Uterus (tissue), 2 donors: ENCODE measurements at regions not wholly inside any gene's neighbourhood (a gene's known extent, or its start where the extent isn't known, plus 50 kb on each side); places are given as distances from the start of the nearest gene placed in this dataset.

ENCODE experiments used
- CTCF ChIP-seq, 4 experiments: fragments of 200-600 bp in 2 of 4; fragments of 450-650 bp in 2 of 4; sonication (generic) in 2 of 4; IDR thresholded peaks; one replicate each; pipeline ENCODE4 v1.5.1; 2016 to 2019; ENCODE audit warnings: antibody characterized with exemption in 4 of 4, mild to moderate bottlenecking in 2 of 4, moderate library complexity in 1 of 4
- POLR2A ChIP-seq, 2 donors: fragments of 450-650 bp; IDR thresholded peaks; one replicate each; pipeline ENCODE4 v1.6.1; 2016; ENCODE audit warnings: antibody characterized with exemption in 2 of 2, mild to moderate bottlenecking in 1 of 2, moderate library complexity in 1 of 2

DNA sequence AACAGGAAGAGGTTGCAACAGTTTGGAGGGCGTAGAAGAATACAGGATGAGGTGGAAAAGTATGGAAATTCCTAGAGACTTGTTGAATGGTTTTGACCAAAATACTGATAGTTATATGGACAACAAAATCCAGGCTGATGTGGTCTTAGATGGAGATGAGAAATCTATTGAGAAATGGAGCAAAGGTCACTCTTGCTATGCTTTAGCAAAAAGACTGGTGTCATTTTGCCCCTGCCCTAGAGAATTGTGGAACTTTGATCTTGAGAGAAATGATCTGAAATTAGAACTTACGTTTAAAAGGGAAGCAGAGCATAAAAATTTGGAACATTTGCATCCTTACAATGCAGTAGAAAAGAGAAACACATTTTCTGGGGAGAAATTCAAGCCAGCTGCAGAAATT is 686.9 kb upstream of the GBE1 start:
- TF ChIP-seq CTCF (IDR thresholded peaks at IDR 0.05), result no peak
- TF ChIP-seq POLR2A (IDR thresholded peaks at IDR 0.05), result no peak
